Neural progenitor cell (in vitro differentiated cells): ENCODE measurements at regions not wholly inside any gene's neighbourhood (a gene's known extent, or its start where the extent isn't known, plus 50 kb on each side); places are given as distances from the start of the nearest gene placed in this dataset.

Experiments
- DNase-seq: peaks from one replicate; pipeline ENCODE4 v3.0.0-alpha.2; 2016; ENCODE audit warnings: low spot score
- H2AFZ ChIP-seq: fragments of 200-600 bp; sonication (generic); replicated peaks from 2 replicates; pipeline ENCODE4 v1.6.1; 2016; ENCODE audit warnings: antibody characterized with exemption
- H3F3A ChIP-seq: fragments of 200-600 bp; sonication (generic); 2 replicates; pipeline ENCODE4 v1.6.1; 2016; ENCODE audit warnings: antibody characterized with exemption, low read depth
- H3K27ac ChIP-seq: fragments of 200-600 bp; sonication (generic); 2 replicates; pipeline ENCODE4 v1.5.1; 2016; ENCODE audit warnings: mild to moderate bottlenecking
- H3K27me3 ChIP-seq: fragments of 200-600 bp; sonication (generic); 2 replicates; pipeline ENCODE4 v1.6.1; 2016; ENCODE audit warnings: mild to moderate bottlenecking, moderate library complexity
- H3K36me3 ChIP-seq: fragments of 200-600 bp; sonication (generic); 2 replicates; pipeline ENCODE4 v1.5.1; 2016
- H3K4me1 ChIP-seq: fragments of 200-600 bp; sonication (generic); 2 replicates; pipeline ENCODE4 v1.6.1; 2016; ENCODE audit warnings: mixed run types
- H3K4me2 ChIP-seq: fragments of 200-600 bp; sonication (generic); 2 replicates; pipeline ENCODE4 v1.6.1; 2016
- H3K4me3 ChIP-seq: fragments of 200-600 bp; sonication (generic); 2 replicates; pipeline ENCODE4 v1.5.1; 2016
- H3K79me2 ChIP-seq: fragments of 200-600 bp; sonication (generic); 2 replicates; pipeline ENCODE4 v1.6.1; 2016; ENCODE audit warnings: low read depth
- H3K9ac ChIP-seq: fragments of 200-600 bp; sonication (generic); 2 replicates; pipeline ENCODE4 v1.6.1; 2016
- H3K9me3 ChIP-seq: fragments of 200-600 bp; sonication (generic); 2 replicates; pipeline ENCODE4 v1.5.1; 2016; ENCODE audit warnings: low read depth
- H4K20me1 ChIP-seq: fragments of 200-600 bp; sonication (generic); 2 replicates; pipeline ENCODE4 v1.6.1; 2016; ENCODE audit warnings: low read depth
- H3K27ac Mint-ChIP-seq: 3 replicates; pipeline ENCODE4 v1.8.0; 2021; ENCODE audit warnings: mixed read lengths
- H3K27me3 Mint-ChIP-seq: 2 replicates; pipeline ENCODE4 v1.8.0; 2022; ENCODE audit warnings: low read depth, mild to moderate bottlenecking, inconsistent platforms, moderate library complexity, mixed read lengths; ENCODE audit not compliant: insufficient read depth
- H3K36me3 Mint-ChIP-seq: 3 replicates; pipeline ENCODE4 v1.8.0; 2021; ENCODE audit warnings: mixed read lengths
- H3K4me1 Mint-ChIP-seq: 3 replicates; pipeline ENCODE4 v1.8.0; 2021; ENCODE audit warnings: mixed read lengths
- H3K4me3 Mint-ChIP-seq: 3 replicates; pipeline ENCODE4 v1.8.0; 2021; ENCODE audit warnings: mild to moderate bottlenecking, moderate library complexity, mixed read lengths
- H3K9me3 Mint-ChIP-seq: 3 replicates; pipeline ENCODE4 v1.8.0; 2020; ENCODE audit warnings: mixed read lengths
- EZH2 ChIP-seq: fragments of 200-600 bp; sonication (generic); IDR thresholded peaks from 2 replicates; pipeline ENCODE4 v1.6.1; 2017; ENCODE audit warnings: antibody characterized with exemption, mild to moderate bottlenecking, moderate library complexity
- EZH2phosphoT487 ChIP-seq: fragments of 200-600 bp; sonication (generic); IDR thresholded peaks from 2 replicates; pipeline ENCODE4 v1.6.1; 2017; ENCODE audit warnings: antibody characterized with exemption
- TF ChIP-seq, protein P1 (sequence below): fragments of 200-600 bp; sonication (generic); IDR thresholded peaks from 2 replicates; pipeline ENCODE4 v1.5.1; 2017; ENCODE audit warnings: antibody characterized with exemption, mild to moderate bottlenecking

DNA sequence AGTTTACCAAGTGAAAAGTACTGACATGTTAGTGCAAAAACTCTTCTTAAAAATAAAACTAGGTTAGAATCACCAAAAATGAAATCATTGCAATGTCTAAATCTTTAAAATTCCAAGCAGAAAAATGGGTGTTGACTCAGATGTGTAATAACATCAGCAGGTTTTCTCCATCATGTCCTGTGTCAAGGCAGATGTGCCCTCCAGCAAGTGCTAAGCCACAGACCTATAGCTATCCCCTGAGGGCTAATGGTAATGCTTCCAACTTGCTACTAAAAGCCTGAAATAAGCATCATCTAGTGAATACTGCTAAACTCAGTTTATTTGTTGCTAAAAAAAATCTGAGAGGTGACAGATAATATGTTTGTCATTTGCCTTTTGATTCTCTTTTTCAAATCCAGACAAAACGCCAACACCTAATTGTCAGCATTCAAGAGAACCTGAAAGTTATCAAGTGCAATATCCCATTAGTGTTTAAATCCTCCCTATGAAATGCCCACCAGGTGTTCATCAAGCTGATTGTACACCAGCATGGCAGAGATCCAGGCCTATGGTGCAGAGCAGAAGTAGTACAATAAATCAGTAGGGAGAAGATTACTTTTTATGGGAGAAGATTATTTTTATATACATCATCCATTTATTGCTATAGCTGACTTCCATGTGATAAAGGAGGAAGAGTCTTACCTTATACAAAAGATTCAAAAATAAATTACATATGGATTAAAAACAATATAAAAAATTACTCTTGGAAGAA is 55.1 kb upstream of the SYT9 start:
- no peaks in the 10 kb centered on the region for H4K20me1 ChIP-seq
- H3K27me3 Mint-ChIP-seq, result peaks cover 3% of the 10 kb centered on the region
- DNase-seq, result no peak
- H2AFZ ChIP-seq, result no peak overlapping the region
- no peaks in the 10 kb centered on the region for H3F3A ChIP-seq
- no peak overlapping the region for H3K9ac ChIP-seq
- no peak overlapping the region for H3K4me3 Mint-ChIP-seq
- H3K36me3 Mint-ChIP-seq, result no peaks in the 10 kb centered on the region
- TF ChIP-seq EZH2 (no peak), EZH2phosphoT487 (no peak)
- TF ChIP-seq, protein P1, sequence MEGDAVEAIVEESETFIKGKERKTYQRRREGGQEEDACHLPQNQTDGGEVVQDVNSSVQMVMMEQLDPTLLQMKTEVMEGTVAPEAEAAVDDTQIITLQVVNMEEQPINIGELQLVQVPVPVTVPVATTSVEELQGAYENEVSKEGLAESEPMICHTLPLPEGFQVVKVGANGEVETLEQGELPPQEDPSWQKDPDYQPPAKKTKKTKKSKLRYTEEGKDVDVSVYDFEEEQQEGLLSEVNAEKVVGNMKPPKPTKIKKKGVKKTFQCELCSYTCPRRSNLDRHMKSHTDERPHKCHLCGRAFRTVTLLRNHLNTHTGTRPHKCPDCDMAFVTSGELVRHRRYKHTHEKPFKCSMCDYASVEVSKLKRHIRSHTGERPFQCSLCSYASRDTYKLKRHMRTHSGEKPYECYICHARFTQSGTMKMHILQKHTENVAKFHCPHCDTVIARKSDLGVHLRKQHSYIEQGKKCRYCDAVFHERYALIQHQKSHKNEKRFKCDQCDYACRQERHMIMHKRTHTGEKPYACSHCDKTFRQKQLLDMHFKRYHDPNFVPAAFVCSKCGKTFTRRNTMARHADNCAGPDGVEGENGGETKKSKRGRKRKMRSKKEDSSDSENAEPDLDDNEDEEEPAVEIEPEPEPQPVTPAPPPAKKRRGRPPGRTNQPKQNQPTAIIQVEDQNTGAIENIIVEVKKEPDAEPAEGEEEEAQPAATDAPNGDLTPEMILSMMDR, result no peak
- no peak overlapping the region for H3K27ac Mint-ChIP-seq
- no peaks in the 10 kb centered on the region for H3K36me3 ChIP-seq
- no peak overlapping the region for H3K4me3 ChIP-seq
- no peaks in the 10 kb centered on the region for H3K27me3 ChIP-seq
- no peaks in the 10 kb centered on the region for H3K4me1 Mint-ChIP-seq
- H3K4me1 ChIP-seq, result no peaks in the 10 kb centered on the region
- H3K27ac ChIP-seq, result no peak overlapping the region
- no peaks in the 10 kb centered on the region for H3K9me3 Mint-ChIP-seq
- H3K4me2 ChIP-seq, result no peak overlapping the region
- no peaks in the 10 kb centered on the region for H3K9me3 ChIP-seq
- H3K79me2 ChIP-seq, result no peaks in the 10 kb centered on the region

DNA sequence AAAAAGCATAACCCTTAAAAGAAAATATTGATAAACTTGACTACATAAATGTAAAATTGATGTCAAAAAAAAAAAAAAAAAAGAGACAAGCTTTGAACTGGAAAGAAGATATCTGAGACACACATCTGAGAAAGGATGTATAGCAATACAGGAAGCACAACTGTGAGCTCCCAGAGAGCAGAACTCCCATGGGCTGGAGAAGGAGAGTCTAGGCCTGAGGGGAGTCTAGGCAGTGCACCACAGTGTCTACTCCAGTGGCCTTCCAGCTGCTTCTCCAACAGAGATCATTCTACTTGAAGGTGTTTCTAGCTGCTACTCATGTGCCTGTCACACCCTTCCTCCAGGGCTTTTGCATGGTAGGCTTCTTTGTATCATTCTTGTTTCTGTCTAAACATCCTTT is 54.2 kb upstream of the SYT9 start:
- H3K27me3 Mint-ChIP-seq, result peaks cover 3% of the 10 kb centered on the region
- no peaks in the 10 kb centered on the region for H3K79me2 ChIP-seq
- H3K4me1 Mint-ChIP-seq, result no peaks in the 10 kb centered on the region

More for the DNA sequence above, 54.2 kb upstream of the SYT9 start:
- no peak overlapping the region for H3K27ac Mint-ChIP-seq
- Histone ChIP-seq H4K20me1 (no peaks in the 10 kb centered on the region), H3K9me3 (no peaks in the 10 kb centered on the region), H3K4me2 (no peak overlapping the region), H3K27me3 (no peaks in the 10 kb centered on the region), H3K4me3 (no peak overlapping the region), H3K9ac (no peak overlapping the region), H2AFZ (no peak overlapping the region), H3F3A (no peaks in the 10 kb centered on the region), H3K4me1 (no peaks in the 10 kb centered on the region), H3K27ac (no peak overlapping the region), H3K36me3 (no peaks in the 10 kb centered on the region)
- TF ChIP-seq EZH2phosphoT487 (no peak), EZH2 (no peak)
- TF ChIP-seq, protein P1, result no peak
- no peak overlapping the region for H3K4me3 Mint-ChIP-seq
- H3K36me3 Mint-ChIP-seq, result no peaks in the 10 kb centered on the region
- H3K9me3 Mint-ChIP-seq, result no peaks in the 10 kb centered on the region
- DNase-seq, result no peak
